Hepatocyte (in vitro differentiated cells): ENCODE measurements at regions not wholly inside any gene's neighbourhood (a gene's known extent, or its start where the extent isn't known, plus 50 kb on each side); places are given as distances from the start of the nearest gene placed in this dataset.

Source experiments
- DNase-seq: peaks from one replicate; pipeline ENCODE4 v3.0.0-alpha.2; 2016; ENCODE audit warnings: low spot score
- H2AFZ ChIP-seq: fragments of 200-600 bp; sonication (generic); 2 replicates; pipeline ENCODE4 v1.6.0; 2016; ENCODE audit warnings: antibody characterized with exemption, mild to moderate bottlenecking
- H3K27ac ChIP-seq: fragments of 200-600 bp; sonication (generic); 2 replicates; pipeline ENCODE4 v1.5.1; 2016; ENCODE audit warnings: mild to moderate bottlenecking
- H3K27me3 ChIP-seq: fragments of 200-600 bp; sonication (generic); 2 replicates; pipeline ENCODE4 v1.6.1; 2016
- H3K36me3 ChIP-seq: fragments of 200-600 bp; sonication (generic); replicated peaks from 2 replicates; pipeline ENCODE4 v1.5.1; 2016; ENCODE audit warnings: low read depth; ENCODE audit not compliant: insufficient read depth
- H3K4me1 ChIP-seq: fragments of 200-600 bp; sonication (generic); 2 replicates; pipeline ENCODE4 v1.5.1; 2016; ENCODE audit warnings: mild to moderate bottlenecking, moderate library complexity; ENCODE audit not compliant: insufficient read depth
- H3K4me2 ChIP-seq: fragments of 200-600 bp; sonication (generic); 2 replicates; pipeline ENCODE4 v1.6.0; 2016
- H3K4me3 ChIP-seq: fragments of 200-600 bp; sonication (generic); 2 replicates; pipeline ENCODE4 v1.5.1; 2016; ENCODE audit warnings: mild to moderate bottlenecking
- H3K79me2 ChIP-seq: fragments of 200-600 bp; sonication (generic); 2 replicates; pipeline ENCODE4 v1.6.0; 2017; ENCODE audit warnings: mild to moderate bottlenecking
- H3K9me2 ChIP-seq: fragments of 200-600 bp; sonication (generic); replicated peaks from 2 replicates; pipeline ENCODE4 v1.6.0; 2017; ENCODE audit warnings: mild to moderate bottlenecking; ENCODE audit not compliant: insufficient read depth
- H3K9me3 ChIP-seq: fragments of 200-600 bp; sonication (generic); 2 replicates; pipeline ENCODE4 v1.5.1; 2016; ENCODE audit warnings: low read depth, mild to moderate bottlenecking
- H4K20me1 ChIP-seq: fragments of 200-600 bp; sonication (generic); 2 replicates; pipeline ENCODE4 v1.6.0; 2016; ENCODE audit warnings: mild to moderate bottlenecking; ENCODE audit not compliant: insufficient read depth, poor library complexity, severe bottlenecking
- CTCF ChIP-seq: fragments of 200-600 bp; sonication (generic); IDR thresholded peaks from 2 replicates; pipeline ENCODE4 v1.5.1; 2016; ENCODE audit warnings: antibody characterized with exemption, mild to moderate bottlenecking; ENCODE audit not compliant: poor library complexity
- EZH2 ChIP-seq: fragments of 200-600 bp; sonication (generic); IDR thresholded peaks from 2 replicates; pipeline ENCODE4 v1.6.1; 2016; ENCODE audit warnings: antibody characterized with exemption, mild to moderate bottlenecking, borderline replicate concordance
- EZH2phosphoT487 ChIP-seq: fragments of 200-600 bp; sonication (generic); IDR thresholded peaks from one replicate; pipeline ENCODE4 v1.6.1; 2018; ENCODE audit warnings: antibody characterized with exemption, mild to moderate bottlenecking, low read depth, moderate library complexity; ENCODE audit not compliant: unreplicated experiment, severe bottlenecking
- WGBS: methylation state at CpG from one replicate; pipeline ENCODE4 v1.1.6; 2016; ENCODE audit warnings: low lambda C conversion rate; ENCODE audit errors: missing lambda C conversion rate; 5-methylcytosine and 5-hydroxymethylcytosine counted together

GRCh38 chr3:23748398-23749110 lies 57.2 kb upstream of the UBE2E1 start:
- Histone ChIP-seq H3K36me3 (no peaks in the 10 kb centered on the region), H4K20me1 (no peaks in the 10 kb centered on the region), H3K9me3 (no peaks in the 10 kb centered on the region), H3K27me3 (no peaks in the 10 kb centered on the region), H3K4me3 (no peak overlapping the region), H3K4me2 (no peak overlapping the region), H3K9me2 (no peaks in the 10 kb centered on the region), H3K79me2 (no peaks in the 10 kb centered on the region), H3K27ac (no peak overlapping the region), H2AFZ (no peak overlapping the region), H3K4me1 (peaks cover 3% of the 10 kb centered on the region)
- no peak for DNase-seq
- WGBS, result 72% methylated on average over 4 of the region's 4 CpGs
- TF ChIP-seq EZH2, result no peak
- no peak for TF ChIP-seq CTCF
- TF ChIP-seq EZH2phosphoT487, result no peak

DNA sequence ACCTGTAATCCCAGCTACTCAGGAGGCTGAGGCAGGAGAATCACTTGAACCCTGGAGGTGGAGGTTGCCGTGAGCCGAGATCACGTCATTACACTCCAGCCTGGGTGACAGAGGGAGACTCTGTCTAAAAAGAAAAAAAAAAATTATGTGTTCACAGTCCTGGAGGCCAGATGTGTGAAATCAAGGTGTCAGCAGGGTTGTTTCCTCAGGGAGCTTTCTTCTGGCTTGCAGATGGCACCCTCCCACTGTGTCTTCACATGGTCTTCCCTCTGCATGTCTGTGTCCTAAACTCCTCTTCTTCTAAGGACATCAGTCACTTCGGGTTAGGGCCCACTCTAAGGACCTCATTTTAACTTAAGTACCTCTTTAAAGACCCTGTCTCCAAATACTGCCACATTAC lies 56.1 kb upstream of the UBE2E1 start:
- no peaks in the 10 kb centered on the region for H3K9me3 ChIP-seq
- no peaks in the 10 kb centered on the region for H3K9me2 ChIP-seq
- DNase-seq, result no peak
- 70% methylated on average over 4 of the region's 4 CpGs for WGBS
- H3K4me3 ChIP-seq, result no peak overlapping the region
- no peak overlapping the region for H3K4me2 ChIP-seq
- H2AFZ ChIP-seq, result no peak overlapping the region
- no peaks in the 10 kb centered on the region for H3K27me3 ChIP-seq
- H3K4me1 ChIP-seq, result no peaks in the 10 kb centered on the region
- no peak overlapping the region for H3K27ac ChIP-seq
- H4K20me1 ChIP-seq, result no peaks in the 10 kb centered on the region
- H3K79me2 ChIP-seq, result no peaks in the 10 kb centered on the region
- no peaks in the 10 kb centered on the region for H3K36me3 ChIP-seq
- TF ChIP-seq CTCF, result no peak
- TF ChIP-seq EZH2, result no peak
- TF ChIP-seq EZH2phosphoT487, result no peak

DNA sequence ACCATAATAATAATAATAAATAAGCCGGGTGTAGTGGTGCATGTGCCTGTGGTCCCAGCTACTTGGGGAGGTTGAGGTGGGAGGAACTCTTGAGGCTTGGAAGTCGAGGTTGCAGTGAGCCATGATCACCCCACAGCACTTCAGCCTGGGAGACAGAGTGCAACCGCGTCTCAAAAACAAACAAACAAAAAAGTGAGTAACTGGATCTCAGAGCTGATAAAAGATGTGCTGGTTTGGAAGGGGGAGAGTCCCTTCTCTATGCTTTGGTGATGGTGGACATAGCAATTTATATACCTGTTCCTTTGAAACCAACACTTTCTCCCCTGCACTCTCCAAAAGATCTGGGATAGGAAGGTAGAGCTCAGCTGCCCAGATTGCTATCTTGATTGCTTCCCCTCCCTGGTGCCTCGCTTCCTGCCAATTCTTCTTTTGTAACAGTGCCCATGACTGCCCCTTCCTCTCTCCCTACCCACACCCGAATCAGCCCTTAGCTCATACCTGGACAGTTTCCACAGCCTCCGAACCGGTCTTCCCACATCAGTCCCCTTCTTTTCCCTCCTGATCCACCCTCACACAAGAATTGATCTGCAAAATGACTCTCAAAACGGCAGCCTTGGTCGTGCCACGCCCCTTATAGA lies 55.1 kb upstream of the UBE2E1 start:
- no peaks in the 10 kb centered on the region for H3K79me2 ChIP-seq
- H3K4me1 ChIP-seq, result no peaks in the 10 kb centered on the region
- DNase-seq, result no peak
- no peak overlapping the region for H3K27ac ChIP-seq
- WGBS, result 56% methylated on average over 11 of the region's 11 CpGs
- no peak overlapping the region for H2AFZ ChIP-seq
- no peak overlapping the region for H3K4me2 ChIP-seq
- no peak overlapping the region for H3K4me3 ChIP-seq
- no peaks in the 10 kb centered on the region for H3K36me3 ChIP-seq
- no peaks in the 10 kb centered on the region for H3K9me2 ChIP-seq
- no peaks in the 10 kb centered on the region for H3K27me3 ChIP-seq
- H4K20me1 ChIP-seq, result no peaks in the 10 kb centered on the region
- TF ChIP-seq CTCF (no peak), EZH2phosphoT487 (no peak), EZH2 (no peak)
- H3K9me3 ChIP-seq, result no peaks in the 10 kb centered on the region
